ENCODE measurements at regions not wholly inside any gene's neighbourhood (a gene's known extent, or its start where the extent isn't known, plus 50 kb on each side); places are given as distances from the start of the nearest gene placed in this dataset.

GRCh38 chr13:104170980-104171555 lies 1104.9 kb upstream of the SLC10A2 start:
- peak overlapping the region; percentile 60; the same call in 1 of the 2 replicates for H2AFZ ChIP-seq
- peaks cover 18% of the 10 kb centered on the region; the same call in 2 of the 3 replicates for H3K4me1 Mint-ChIP-seq
- H3K27me3 Mint-ChIP-seq (ENCODE audit: insufficient read depth, low read depth, poor library complexity), result no peaks in the 10 kb centered on the region
- no peak overlapping the region; the same call in 1 of the 2 replicates for H3K27ac Mint-ChIP-seq
- H3F3A ChIP-seq (replicated peaks; ENCODE audit: low read depth), result no peaks in the 10 kb centered on the region
- no peak overlapping the region for H3K4me2 ChIP-seq
- no peaks in the 10 kb centered on the region for H3K27me3 ChIP-seq (ENCODE audit: insufficient read depth)
- no peak overlapping the region for H3K4me3 ChIP-seq
- H3K4me3 Mint-ChIP-seq, result no peak overlapping the region
- no peak overlapping the region for H3K27ac ChIP-seq (ENCODE audit: low read depth)
- no peaks in the 10 kb centered on the region for H3K9me2 ChIP-seq (ENCODE audit: insufficient read depth)
- H3K4me1 ChIP-seq (ENCODE audit: insufficient read depth), result peaks cover 11% of the 10 kb centered on the region; the same call in 1 of the 2 replicates
- no peaks in the 10 kb centered on the region for H3K9me3 Mint-ChIP-seq
- ATAC-seq (no peak), DNase-seq (ENCODE audit: low spot score) (no peak)
- no peaks in the 10 kb centered on the region for H3K36me3 Mint-ChIP-seq (ENCODE audit: low read depth)
- H3K36me3 ChIP-seq (ENCODE audit: insufficient read depth), result no peaks in the 10 kb centered on the region
- no peak for TF ChIP-seq ZNF331 (CRISPR knock-in tag; IDR thresholded peaks at IDR 0.05; ENCODE audit: low read depth)
- TF ChIP-seq, protein P1, sequence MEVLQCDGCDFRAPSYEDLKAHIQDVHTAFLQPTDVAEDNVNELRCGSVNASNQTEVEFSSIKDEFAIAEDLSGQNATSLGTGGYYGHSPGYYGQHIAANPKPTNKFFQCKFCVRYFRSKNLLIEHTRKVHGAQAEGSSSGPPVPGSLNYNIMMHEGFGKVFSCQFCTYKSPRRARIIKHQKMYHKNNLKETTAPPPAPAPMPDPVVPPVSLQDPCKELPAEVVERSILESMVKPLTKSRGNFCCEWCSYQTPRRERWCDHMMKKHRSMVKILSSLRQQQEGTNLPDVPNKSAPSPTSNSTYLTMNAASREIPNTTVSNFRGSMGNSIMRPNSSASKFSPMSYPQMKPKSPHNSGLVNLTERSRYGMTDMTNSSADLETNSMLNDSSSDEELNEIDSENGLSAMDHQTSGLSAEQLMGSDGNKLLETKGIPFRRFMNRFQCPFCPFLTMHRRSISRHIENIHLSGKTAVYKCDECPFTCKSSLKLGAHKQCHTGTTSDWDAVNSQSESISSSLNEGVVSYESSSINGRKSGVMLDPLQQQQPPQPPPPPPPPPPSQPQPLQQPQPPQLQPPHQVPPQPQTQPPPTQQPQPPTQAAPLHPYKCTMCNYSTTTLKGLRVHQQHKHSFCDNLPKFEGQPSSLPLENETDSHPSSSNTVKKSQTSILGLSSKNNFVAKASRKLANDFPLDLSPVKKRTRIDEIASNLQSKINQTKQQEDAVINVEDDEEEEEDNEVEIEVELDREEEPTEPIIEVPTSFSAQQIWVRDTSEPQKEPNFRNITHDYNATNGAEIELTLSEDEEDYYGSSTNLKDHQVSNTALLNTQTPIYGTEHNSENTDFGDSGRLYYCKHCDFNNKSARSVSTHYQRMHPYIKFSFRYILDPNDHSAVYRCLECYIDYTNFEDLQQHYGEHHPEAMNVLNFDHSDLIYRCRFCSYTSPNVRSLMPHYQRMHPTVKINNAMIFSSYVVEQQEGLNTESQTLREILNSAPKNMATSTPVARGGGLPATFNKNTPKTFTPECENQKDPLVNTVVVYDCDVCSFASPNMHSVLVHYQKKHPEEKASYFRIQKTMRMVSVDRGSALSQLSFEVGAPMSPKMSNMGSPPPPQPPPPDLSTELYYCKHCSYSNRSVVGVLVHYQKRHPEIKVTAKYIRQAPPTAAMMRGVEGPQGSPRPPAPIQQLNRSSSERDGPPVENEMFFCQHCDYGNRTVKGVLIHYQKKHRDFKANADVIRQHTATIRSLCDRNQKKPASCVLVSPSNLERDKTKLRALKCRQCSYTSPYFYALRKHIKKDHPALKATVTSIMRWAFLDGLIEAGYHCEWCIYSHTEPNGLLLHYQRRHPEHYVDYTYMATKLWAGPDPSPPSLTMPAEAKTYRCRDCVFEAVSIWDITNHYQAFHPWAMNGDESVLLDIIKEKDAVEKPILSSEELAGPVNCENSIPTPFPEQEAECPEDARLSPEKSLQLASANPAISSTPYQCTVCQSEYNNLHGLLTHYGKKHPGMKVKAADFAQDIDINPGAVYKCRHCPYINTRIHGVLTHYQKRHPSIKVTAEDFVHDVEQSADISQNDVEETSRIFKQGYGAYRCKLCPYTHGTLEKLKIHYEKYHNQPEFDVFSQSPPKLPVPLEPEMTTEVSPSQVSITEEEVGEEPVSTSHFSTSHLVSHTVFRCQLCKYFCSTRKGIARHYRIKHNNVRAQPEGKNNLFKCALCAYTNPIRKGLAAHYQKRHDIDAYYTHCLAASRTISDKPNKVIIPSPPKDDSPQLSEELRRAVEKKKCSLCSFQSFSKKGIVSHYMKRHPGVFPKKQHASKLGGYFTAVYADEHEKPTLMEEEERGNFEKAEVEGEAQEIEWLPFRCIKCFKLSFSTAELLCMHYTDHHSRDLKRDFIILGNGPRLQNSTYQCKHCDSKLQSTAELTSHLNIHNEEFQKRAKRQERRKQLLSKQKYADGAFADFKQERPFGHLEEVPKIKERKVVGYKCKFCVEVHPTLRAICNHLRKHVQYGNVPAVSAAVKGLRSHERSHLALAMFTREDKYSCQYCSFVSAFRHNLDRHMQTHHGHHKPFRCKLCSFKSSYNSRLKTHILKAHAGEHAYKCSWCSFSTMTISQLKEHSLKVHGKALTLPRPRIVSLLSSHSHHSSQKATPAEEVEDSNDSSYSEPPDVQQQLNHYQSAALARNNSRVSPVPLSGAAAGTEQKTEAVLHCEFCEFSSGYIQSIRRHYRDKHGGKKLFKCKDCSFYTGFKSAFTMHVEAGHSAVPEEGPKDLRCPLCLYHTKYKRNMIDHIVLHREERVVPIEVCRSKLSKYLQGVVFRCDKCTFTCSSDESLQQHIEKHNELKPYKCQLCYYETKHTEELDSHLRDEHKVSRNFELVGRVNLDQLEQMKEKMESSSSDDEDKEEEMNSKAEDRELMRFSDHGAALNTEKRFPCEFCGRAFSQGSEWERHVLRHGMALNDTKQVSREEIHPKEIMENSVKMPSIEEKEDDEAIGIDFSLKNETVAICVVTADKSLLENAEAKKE (CRISPR knock-in tag; IDR thresholded peaks at IDR 0.05), result no peak
- TF ChIP-seq POLR2AphosphoS5 (IDR thresholded peaks at IDR 0.05; ENCODE audit: low read depth), result no peak
- TF ChIP-seq REST (IDR thresholded peaks at IDR 0.05; ENCODE audit: unreplicated experiment), result no peak
- TF ChIP-seq ZNF114 (CRISPR knock-in tag; IDR thresholded peaks at IDR 0.05), result no peak
- TF ChIP-seq JUNB (IDR thresholded peaks at IDR 0.05; ENCODE audit: unreplicated experiment), result no peak
- no peak for TF ChIP-seq ETS1 (IDR thresholded peaks at IDR 0.05)
- TF ChIP-seq CREB1 (CRISPR knock-in tag; IDR thresholded peaks at IDR 0.05; ENCODE audit: low read depth), result no peak
- TF ChIP-seq EZH2phosphoT487 (IDR thresholded peaks at IDR 0.05; ENCODE audit: unreplicated experiment), result no peak
- no peak for TF ChIP-seq EZH2 (IDR thresholded peaks at IDR 0.05; ENCODE audit: low read depth, unreplicated experiment)
- TF ChIP-seq STAT1 (IDR thresholded peaks at IDR 0.05; ENCODE audit: unreplicated experiment), result no peak
- TF ChIP-seq, protein P2, sequence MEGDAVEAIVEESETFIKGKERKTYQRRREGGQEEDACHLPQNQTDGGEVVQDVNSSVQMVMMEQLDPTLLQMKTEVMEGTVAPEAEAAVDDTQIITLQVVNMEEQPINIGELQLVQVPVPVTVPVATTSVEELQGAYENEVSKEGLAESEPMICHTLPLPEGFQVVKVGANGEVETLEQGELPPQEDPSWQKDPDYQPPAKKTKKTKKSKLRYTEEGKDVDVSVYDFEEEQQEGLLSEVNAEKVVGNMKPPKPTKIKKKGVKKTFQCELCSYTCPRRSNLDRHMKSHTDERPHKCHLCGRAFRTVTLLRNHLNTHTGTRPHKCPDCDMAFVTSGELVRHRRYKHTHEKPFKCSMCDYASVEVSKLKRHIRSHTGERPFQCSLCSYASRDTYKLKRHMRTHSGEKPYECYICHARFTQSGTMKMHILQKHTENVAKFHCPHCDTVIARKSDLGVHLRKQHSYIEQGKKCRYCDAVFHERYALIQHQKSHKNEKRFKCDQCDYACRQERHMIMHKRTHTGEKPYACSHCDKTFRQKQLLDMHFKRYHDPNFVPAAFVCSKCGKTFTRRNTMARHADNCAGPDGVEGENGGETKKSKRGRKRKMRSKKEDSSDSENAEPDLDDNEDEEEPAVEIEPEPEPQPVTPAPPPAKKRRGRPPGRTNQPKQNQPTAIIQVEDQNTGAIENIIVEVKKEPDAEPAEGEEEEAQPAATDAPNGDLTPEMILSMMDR (conservative IDR thresholded peaks at IDR 0.05; ENCODE audit: low read depth in 2 of 2), result no peak
- TF ChIP-seq NANOG (IDR thresholded peaks at IDR 0.05; ENCODE audit: borderline replicate concordance), result no peak
- no peaks in the 10 kb centered on the region for H4K20me1 ChIP-seq (replicated peaks; ENCODE audit: insufficient read depth)
- no peaks in the 10 kb centered on the region for H3K79me2 ChIP-seq (replicated peaks; ENCODE audit: insufficient read depth)

Data from GM23338 (cell line).